Adrenal gland (tissue), 9 donors: ENCODE measurements at regions not wholly inside any gene's neighbourhood (a gene's known extent, or its start where the extent isn't known, plus 50 kb on each side); places are given as distances from the start of the nearest gene placed in this dataset.

Source experiments
- DNase-seq, 7 donors: peaks; one replicate each; pipeline ENCODE4 v3.0.0-alpha.2; 2019 to 2020
- H3K27ac ChIP-seq, 5 donors: fragments of 200-600 bp; sonication (generic) in 4 of 5; 1 replicate in 3 of 5; 2 replicates in 2 of 5; pipeline versions ENCODE4 v1.5.1 to v1.8.0; 2016 to 2020; ENCODE audit warnings: mild to moderate bottlenecking in 1 of 5
- H3K27me3 ChIP-seq: fragments of 200-600 bp; 2 replicates; pipeline ENCODE4 v1.8.0; 2021
- H3K36me3 ChIP-seq, 2 donors: fragments of 200-600 bp; replicated peaks in 1 of 2; 1 replicate in 1 of 2; 2 replicates in 1 of 2; pipeline versions ENCODE4 v1.5.1 to v1.8.0; 2018 to 2022
- H3K4me1 ChIP-seq, 2 donors: fragments of 200-600 bp; replicated peaks in 1 of 2; 1 replicate in 1 of 2; 2 replicates in 1 of 2; pipeline versions ENCODE4 v1.5.1 to v1.8.0; 2018 to 2021
- H3K4me3 ChIP-seq, 4 donors: fragments of 200-600 bp; sonication (generic) in 3 of 4; one replicate each; pipeline ENCODE4 v1.5.1; 2016 to 2018
- H3K9me3 ChIP-seq, 3 donors: fragments of 200-600 bp; sonication (generic) in 1 of 3; replicated peaks in 1 of 3; 1 replicate in 2 of 3; 2 replicates in 1 of 3; pipeline versions ENCODE4 v1.5.1 to v1.8.0; 2016 to 2021
- CTCF ChIP-seq, 6 experiments: fragments of 450-650 bp in 4 of 6; fragments of 200-600 bp in 2 of 6; sonication (generic) in 1 of 6; IDR thresholded peaks; 1 replicate in 5 of 6; 2 replicates in 1 of 6; pipeline versions ENCODE4 v1.5.1 to v1.8.0; 2016 to 2021; ENCODE audit warnings: antibody characterized with exemption in 6 of 6, mild to moderate bottlenecking in 2 of 6, moderate library complexity in 1 of 6
- POLR2A ChIP-seq, 2 donors: fragments of 450-650 bp; IDR thresholded peaks; one replicate each; pipeline ENCODE4 v1.6.1; 2017; ENCODE audit warnings: antibody characterized with exemption in 2 of 2, mild to moderate bottlenecking in 2 of 2, moderate library complexity in 1 of 2
- WGBS, 4 donors: extraction: QIAGEN DNeasy Blood & Tissue Kit in 2 of 4; methylation state at CpG; one replicate each; pipeline versions ENCODE4 v1.1.5 to v1.1.7; 2013 to 2017; 5-methylcytosine and 5-hydroxymethylcytosine counted together
- intact Hi-C, 2 donors: fragments of 100-400 bp; cut with DNase I; formaldehyde crosslinking; loops; one replicate each; pipeline versions ENCODE4 v1.14.1 to v1.15.0; 2022 to 2023
- donor health status: healthy with polysubstance abuse.
- donor health status: Bipolar disorder and iron deficiency.
- donor health status: DM: yes; HTN: yes; CAD: no.
- donor health status: DM: no; HTN: no; CAD: no.
- donor health status: DM: no; HTN: no; CAD: no.

DNA sequence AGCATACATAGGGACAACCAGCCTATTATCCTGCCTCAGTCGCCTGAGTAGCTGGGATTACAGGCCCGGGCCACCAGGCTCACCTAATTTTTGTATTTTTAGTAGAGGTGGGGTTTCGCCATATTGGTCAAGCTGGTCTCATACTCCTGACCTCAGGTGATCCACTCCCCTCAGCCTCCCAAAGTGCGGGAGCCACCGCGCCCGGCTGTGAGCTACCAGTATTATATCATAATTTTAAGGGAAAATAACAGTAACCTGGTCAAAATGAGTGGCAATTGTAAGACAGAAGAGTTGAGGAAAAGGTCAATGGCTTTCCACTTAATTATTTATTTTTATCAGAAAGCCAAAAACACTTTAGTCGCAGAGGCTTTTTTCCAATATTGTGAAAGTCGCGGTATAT lies 652.6 kb upstream of the BCHE start:
- intact Hi-C loops: no loop called here
- no peak overlapping the region for H3K27ac ChIP-seq
- 88 to 93% (median 92%) methylated on average over 9 to 10 of the region's 10 CpGs for WGBS, 4 donors
- H3K4me1 ChIP-seq: no peaks in the 10 kb centered on the region
- no peak for TF ChIP-seq CTCF (IDR thresholded peaks at IDR 0.05)
- no peak for TF ChIP-seq POLR2A (IDR thresholded peaks at IDR 0.05)
- no peak overlapping the region for H3K4me3 ChIP-seq
- no peaks in the 10 kb centered on the region for H3K36me3 ChIP-seq
- no peaks in the 10 kb centered on the region for H3K27me3 ChIP-seq
- no peak for DNase-seq
- no peaks in the 10 kb centered on the region for H3K9me3 ChIP-seq

DNA sequence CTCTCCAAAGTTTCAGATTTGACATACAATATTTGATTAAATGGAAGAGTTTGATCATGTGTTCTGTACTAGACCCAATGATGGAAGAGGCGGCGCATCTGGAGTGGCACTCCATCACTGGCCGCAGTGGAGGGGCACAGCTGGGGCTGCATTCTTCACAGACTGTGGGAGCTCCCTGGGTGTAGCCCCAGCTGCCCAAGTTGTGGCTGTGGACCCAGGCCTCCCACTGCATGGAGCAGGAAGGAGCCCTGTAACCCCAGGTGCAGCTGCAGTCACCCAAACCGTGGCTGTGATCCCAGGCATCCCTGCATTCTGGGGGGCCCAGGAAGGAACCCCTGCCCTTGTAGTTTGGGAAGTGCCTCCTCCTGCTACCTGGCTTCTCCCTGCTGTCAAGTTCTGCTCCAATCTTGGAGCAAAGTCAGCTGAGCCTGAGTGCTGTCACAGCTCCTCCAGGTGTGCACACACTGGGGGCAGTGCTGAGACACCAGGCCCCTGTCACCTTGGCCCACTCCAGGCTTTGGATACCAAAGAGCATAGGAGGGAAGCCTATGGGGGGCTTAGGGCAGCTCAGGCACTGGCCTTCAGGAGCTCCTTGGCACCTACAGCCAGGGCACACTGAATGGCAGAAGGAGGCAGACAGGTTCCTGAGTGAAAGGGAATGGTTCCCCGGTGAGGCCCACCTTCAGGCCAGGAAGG lies 651.9 kb upstream of the BCHE start:
- TF ChIP-seq POLR2A (IDR thresholded peaks at IDR 0.05) (no peak), CTCF (IDR thresholded peaks at IDR 0.05) (no peak)
- no peaks in the 10 kb centered on the region for H3K27me3 ChIP-seq
- H3K27ac ChIP-seq: no peak overlapping the region
- no peaks in the 10 kb centered on the region for H3K4me1 ChIP-seq
- DNase-seq: no peak
- 80 to 95% (median 90%) methylated on average over 3 to 5 of the region's 5 CpGs for WGBS, 4 donors
- intact Hi-C loops: no loop called here
- no peaks in the 10 kb centered on the region for H3K9me3 ChIP-seq
- H3K4me3 ChIP-seq: no peak overlapping the region
- H3K36me3 ChIP-seq: no peaks in the 10 kb centered on the region

- Histone ChIP-seq H3K9me3 (no peaks in the 10 kb centered on the region), H3K4me1 (no peaks in the 10 kb centered on the region), H3K27ac (no peak overlapping the region), H3K4me3 (no peak overlapping the region), H3K27me3 (no peaks in the 10 kb centered on the region), H3K36me3 (no peaks in the 10 kb centered on the region)
- TF ChIP-seq CTCF (IDR thresholded peaks at IDR 0.05) (no peak), POLR2A (IDR thresholded peaks at IDR 0.05) (no peak)
- DNase-seq: no peak
- intact Hi-C loops: no loop called here
- WGBS, 4 donors: 56 to 75% (median 68%) methylated on average over 3 of the region's 3 CpGs
Measured at GRCh38 chr3:166484470-166484869, 647.2 kb upstream of the BCHE start.

GRCh38 chr3:166481340-166481739 lies 644.1 kb upstream of the BCHE start:
- intact Hi-C loops: no loop called here
- H3K4me1 ChIP-seq: no peaks in the 10 kb centered on the region
- TF ChIP-seq CTCF (IDR thresholded peaks at IDR 0.05) (no peak), POLR2A (IDR thresholded peaks at IDR 0.05) (no peak)
- no peak overlapping the region for H3K4me3 ChIP-seq
- no peak for DNase-seq
- H3K36me3 ChIP-seq: no peaks in the 10 kb centered on the region
- no peak overlapping the region for H3K27ac ChIP-seq
- H3K9me3 ChIP-seq: no peaks in the 10 kb centered on the region
- no peaks in the 10 kb centered on the region for H3K27me3 ChIP-seq
